ENCODE measurements at regions not wholly inside any gene's neighbourhood (a gene's known extent, or its start where the extent isn't known, plus 50 kb on each side); places are given as distances from the start of the nearest gene placed in this dataset.
"Not testable (repeated sequence)": the region's sequence is repeated elsewhere in the genome, so short reads cannot be mapped to it uniquely, and the experiment has no call there.

- no peak overlapping the region for H3K4me3 ChIP-seq
- no peak overlapping the region for H3K27ac ChIP-seq
- peak; percentile 51 for DNase-seq
- peaks cover 0 to 3% (median 3%) of the 10 kb centered on the region in 4 donors for H3K4me1 ChIP-seq
- 56% methylated on average over 10 of the region's 10 CpGs; no CpG with 5 or more reads in 1 of the 2 donors for WGBS, 2 donors (ENCODE audit: low coverage in 1 of 2)
- in situ Hi-C loops (cut with MboI; ENCODE audit: low pct_ligation_motif_present in 1 of 4, low pct_unique_long_range_greater_than_20kb in 1 of 4, low sequenced_read_pairs in 3 of 4) (loop anchor here (10.0 to 25.0 kb wide), 3 partner anchors 173 to 185 kb away; partner anchors contain the start of gene SPSB1 (in 1 of the 4)), intact Hi-C loops (cut with DNase I; ENCODE audit: low total_unique reads) (no loop called here)
- no peaks in the 10 kb centered on the region for H3K27me3 ChIP-seq
- no peaks in the 10 kb centered on the region for H3K9me3 ChIP-seq
- no peaks in the 10 kb centered on the region for H3K36me3 ChIP-seq
- no peak for TF ChIP-seq POLR2A (IDR thresholded peaks at IDR 0.05)
- TF ChIP-seq CTCF (IDR thresholded peaks at IDR 0.05) = no peak
- no peak for TF ChIP-seq POLR2AphosphoS5 (IDR thresholded peaks at IDR 0.05)
- no peak for TF ChIP-seq EP300 (IDR thresholded peaks at IDR 0.05; ENCODE audit: low read depth)
Observed at GRCh38 chr1:9459816-9460407, 79.4 kb upstream of the SLC25A33 start.

- in situ Hi-C loops (cut with MboI; ENCODE audit: low pct_ligation_motif_present in 1 of 4, low pct_unique_long_range_greater_than_20kb in 1 of 4, low sequenced_read_pairs in 3 of 4) = loop anchor here in 1 of 4 donors (25.0 kb wide), 1 partner anchor 178 kb away; the partner anchor contains the start of gene SPSB1
- Histone ChIP-seq H3K4me3 (no peak overlapping the region), H3K27me3 (no peaks in the 10 kb centered on the region), H3K9me3 (no peaks in the 10 kb centered on the region), H3K27ac (no peak overlapping the region), H3K36me3 (no peaks in the 10 kb centered on the region), H3K4me1 (peaks cover 10 to 17% (median 13%) of the 10 kb centered on the region in 4 donors)
- no peak for DNase-seq
- WGBS, 2 donors (ENCODE audit: low coverage in 1 of 2) = 65 to 67% methylated on average over 6 to 9 of the region's 9 CpGs
- no peak for TF ChIP-seq EP300 (IDR thresholded peaks at IDR 0.05; ENCODE audit: low read depth)
- intact Hi-C loops (cut with DNase I; ENCODE audit: low total_unique reads) = no loop called here
Observed at GRCh38 chr1:9465640-9466039, 73.6 kb upstream of the SLC25A33 start.

- TF ChIP-seq POLR2A (IDR thresholded peaks at IDR 0.05) = no peak
- no peak for TF ChIP-seq CTCF (IDR thresholded peaks at IDR 0.05)
- peak in 2 of 3 donors; percentile 42 to 43 for TF ChIP-seq POLR2AphosphoS5 (IDR thresholded peaks at IDR 0.05)
- Histone ChIP-seq H3K27ac (peak overlapping the region; percentile 30 to 80 (median 61)), H3K27me3 (peaks cover 8% of the 10 kb centered on the region), H3K9me3 (no peaks in the 10 kb centered on the region), H3K4me1 (peaks cover 10 to 18% (median 13%) of the 10 kb centered on the region in 4 donors), H3K4me3 (peak overlapping the region in 1 of 4 donors; percentile 24), H3K36me3 (no peaks in the 10 kb centered on the region)
- WGBS, 2 donors (ENCODE audit: low coverage in 1 of 2) = 21 to 36% methylated on average over 10 to 29 of the region's 29 CpGs
- intact Hi-C loops (cut with DNase I; ENCODE audit: low total_unique reads) = no loop called here
- in situ Hi-C loops (cut with MboI; ENCODE audit: low pct_ligation_motif_present in 1 of 4, low pct_unique_long_range_greater_than_20kb in 1 of 4, low sequenced_read_pairs in 3 of 4) = loop anchor here in 1 of 4 donors (25.0 kb wide), 1 partner anchor 180 kb away; the partner anchor contains the start of gene SPSB1
- DNase-seq = peak; percentile 54
Observed at GRCh38 chr1:9466780-9467758, 72.2 kb upstream of the SLC25A33 start.

GRCh38 chr1:9469882-9470281, 69.4 kb upstream of the SLC25A33 start:
- H3K9me3 ChIP-seq; H3K27ac ChIP-seq; H3K4me3 ChIP-seq; H3K36me3 ChIP-seq; DNase-seq; intact Hi-C loops (cut with DNase I; ENCODE audit: low total_unique reads): not testable (repeated sequence)
- in situ Hi-C loops (cut with MboI; ENCODE audit: low pct_ligation_motif_present in 1 of 4, low pct_unique_long_range_greater_than_20kb in 1 of 4, low sequenced_read_pairs in 3 of 4) = loop anchor here in 1 of 4 donors (25.0 kb wide), 1 partner anchor 183 kb away; the partner anchor contains the start of gene SPSB1
- WGBS, 2 donors (ENCODE audit: low coverage in 1 of 2) = 88 to 100% methylated on average over 1 to 3 of the region's 3 CpGs
- peaks cover 12% of the 10 kb centered on the region for H3K27me3 ChIP-seq
- peaks cover 10 to 30% (median 15%) of the 10 kb centered on the region in 4 donors for H3K4me1 ChIP-seq

GRCh38 chr1:9471679-9472078, 67.6 kb upstream of the SLC25A33 start:
- H3K27ac ChIP-seq = no peak overlapping the region
- peaks cover 7 to 26% (median 13%) of the 10 kb centered on the region in 4 donors for H3K4me1 ChIP-seq
- WGBS, 2 donors (ENCODE audit: low coverage in 1 of 2) = 51 to 63% methylated on average over 12 to 15 of the region's 15 CpGs
- no peak overlapping the region for H3K4me3 ChIP-seq
- no peak for TF ChIP-seq POLR2A (IDR thresholded peaks at IDR 0.05)
- no peak for TF ChIP-seq EP300 (IDR thresholded peaks at IDR 0.05; ENCODE audit: low read depth)
- no peak for TF ChIP-seq CTCF (IDR thresholded peaks at IDR 0.05)
- TF ChIP-seq POLR2AphosphoS5 (IDR thresholded peaks at IDR 0.05) = no peak
- H3K27me3 ChIP-seq = peaks cover 12% of the 10 kb centered on the region
- in situ Hi-C loops (cut with MboI; ENCODE audit: low pct_ligation_motif_present in 1 of 4, low pct_unique_long_range_greater_than_20kb in 1 of 4, low sequenced_read_pairs in 3 of 4) (loop anchor here in 1 of 4 donors (25.0 kb wide), 1 partner anchor 184 kb away; the partner anchor contains the start of gene SPSB1), intact Hi-C loops (cut with DNase I; ENCODE audit: low total_unique reads) (no loop called here)
- H3K36me3 ChIP-seq = no peaks in the 10 kb centered on the region
- no peak for DNase-seq
- H3K9me3 ChIP-seq = no peaks in the 10 kb centered on the region
